ENCODE measurements at regions not wholly inside any gene's neighbourhood (a gene's known extent, or its start where the extent isn't known, plus 50 kb on each side); places are given as distances from the start of the nearest gene placed in this dataset.

DNA sequence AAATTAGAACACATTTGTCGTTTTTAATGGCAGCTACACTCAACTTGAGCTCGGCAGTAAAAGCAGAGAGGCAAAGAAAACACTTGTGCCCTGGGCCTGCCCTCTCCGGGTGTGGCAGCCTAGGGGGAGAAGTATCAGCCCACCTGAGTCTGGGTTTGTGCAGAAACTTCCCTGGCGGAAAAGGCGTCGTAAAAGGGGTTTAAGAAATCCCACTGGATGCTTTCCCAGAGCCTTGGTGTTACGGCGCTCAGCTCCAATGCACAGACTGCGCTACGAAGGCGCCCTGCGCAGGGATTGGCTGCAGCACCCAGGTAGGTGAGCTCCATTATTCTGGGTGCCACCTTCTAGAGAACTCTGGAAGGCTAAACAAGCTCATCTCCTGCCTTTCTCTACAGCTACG is 461.5 kb upstream of the NR2F2 start:
- H2AFZ ChIP-seq (ENCODE audit: low read length) = no peak overlapping the region
- H3K4me2 ChIP-seq (ENCODE audit: low read depth, low read length, poor library complexity, severe bottlenecking) = peak overlapping the region; percentile 68
- H3K4me3 ChIP-seq (ENCODE audit: low read length, poor library complexity, severe bottlenecking) = peak overlapping the region; percentile 63
- H3K9ac ChIP-seq (ENCODE audit: low read depth, low read length, poor library complexity, severe bottlenecking) = peak overlapping the region; percentile 68
- H3K4me1 ChIP-seq (ENCODE audit: insufficient read depth, low read length, poor library complexity, severe bottlenecking) = peaks cover 85% of the 10 kb centered on the region
- H3K27me3 ChIP-seq (ENCODE audit: insufficient read depth, low read length, poor library complexity, severe bottlenecking) = no peaks in the 10 kb centered on the region
- H3K9me2 ChIP-seq (replicated peaks; ENCODE audit: low read depth, low read length) = no peaks in the 10 kb centered on the region
- H3K9me3 ChIP-seq (ENCODE audit: insufficient read depth, low read depth, low read length) = no peaks in the 10 kb centered on the region
- no peaks in the 10 kb centered on the region for H3K79me2 ChIP-seq (ENCODE audit: insufficient read depth, low read length)
- 0 out of 2 replicates have a peak, but pooled peaks cover 4% of the 10 kb centered on the region for H3F3A ChIP-seq (ENCODE audit: low read depth)
- H3K36me3 ChIP-seq (ENCODE audit: insufficient read depth, low read length) = no peaks in the 10 kb centered on the region
- no peaks in the 10 kb centered on the region for H4K20me1 ChIP-seq (ENCODE audit: insufficient read depth, low read length, poor library complexity, severe bottlenecking)
- TF ChIP-seq EZH2phosphoT487 (IDR thresholded peaks at IDR 0.05; ENCODE audit: borderline replicate concordance) = no peak
- TF ChIP-seq, protein P1, sequence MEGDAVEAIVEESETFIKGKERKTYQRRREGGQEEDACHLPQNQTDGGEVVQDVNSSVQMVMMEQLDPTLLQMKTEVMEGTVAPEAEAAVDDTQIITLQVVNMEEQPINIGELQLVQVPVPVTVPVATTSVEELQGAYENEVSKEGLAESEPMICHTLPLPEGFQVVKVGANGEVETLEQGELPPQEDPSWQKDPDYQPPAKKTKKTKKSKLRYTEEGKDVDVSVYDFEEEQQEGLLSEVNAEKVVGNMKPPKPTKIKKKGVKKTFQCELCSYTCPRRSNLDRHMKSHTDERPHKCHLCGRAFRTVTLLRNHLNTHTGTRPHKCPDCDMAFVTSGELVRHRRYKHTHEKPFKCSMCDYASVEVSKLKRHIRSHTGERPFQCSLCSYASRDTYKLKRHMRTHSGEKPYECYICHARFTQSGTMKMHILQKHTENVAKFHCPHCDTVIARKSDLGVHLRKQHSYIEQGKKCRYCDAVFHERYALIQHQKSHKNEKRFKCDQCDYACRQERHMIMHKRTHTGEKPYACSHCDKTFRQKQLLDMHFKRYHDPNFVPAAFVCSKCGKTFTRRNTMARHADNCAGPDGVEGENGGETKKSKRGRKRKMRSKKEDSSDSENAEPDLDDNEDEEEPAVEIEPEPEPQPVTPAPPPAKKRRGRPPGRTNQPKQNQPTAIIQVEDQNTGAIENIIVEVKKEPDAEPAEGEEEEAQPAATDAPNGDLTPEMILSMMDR (conservative IDR thresholded peaks at IDR 0.05; ENCODE audit: low read length) = no peak

DNA sequence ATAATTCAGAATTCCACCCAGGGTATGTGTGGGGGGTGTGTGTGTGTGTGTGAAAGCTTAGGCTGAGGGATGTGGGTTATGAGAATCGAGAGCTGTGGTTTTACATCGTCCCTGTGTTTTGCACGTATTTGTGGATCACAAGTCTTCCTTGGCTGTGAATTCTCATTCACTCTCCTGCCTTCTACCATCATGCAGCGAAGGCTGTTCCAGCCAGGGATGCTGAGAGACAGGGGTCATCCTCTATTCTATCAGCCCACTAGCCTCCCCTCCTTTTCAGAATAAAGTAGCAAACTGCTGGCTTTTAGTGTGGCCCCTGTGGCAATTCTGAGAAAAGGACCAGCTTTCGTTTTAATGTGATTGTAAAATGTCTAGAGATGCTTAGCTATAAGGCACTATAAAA is 460.6 kb upstream of the NR2F2 start:
- no peaks in the 10 kb centered on the region for H3K9me2 ChIP-seq (replicated peaks; ENCODE audit: low read depth, low read length)
- H2AFZ ChIP-seq (ENCODE audit: low read length) = peak overlapping the region; percentile 16; the same call in 1 of the 2 replicates
- H3K9me3 ChIP-seq (ENCODE audit: insufficient read depth, low read depth, low read length) = no peaks in the 10 kb centered on the region
- H4K20me1 ChIP-seq (ENCODE audit: insufficient read depth, low read length, poor library complexity, severe bottlenecking) = no peaks in the 10 kb centered on the region
- H3K4me2 ChIP-seq (ENCODE audit: low read depth, low read length, poor library complexity, severe bottlenecking) = peak overlapping the region; percentile 68
- no peak for TF ChIP-seq EZH2phosphoT487 (IDR thresholded peaks at IDR 0.05; ENCODE audit: borderline replicate concordance)
- TF ChIP-seq, protein P1 (conservative IDR thresholded peaks at IDR 0.05; ENCODE audit: low read length) = no peak
- no peaks in the 10 kb centered on the region for H3K36me3 ChIP-seq (ENCODE audit: insufficient read depth, low read length)
- H3K27me3 ChIP-seq (ENCODE audit: insufficient read depth, low read length, poor library complexity, severe bottlenecking) = no peaks in the 10 kb centered on the region
- peak overlapping the region; percentile 63 for H3K4me3 ChIP-seq (ENCODE audit: low read length, poor library complexity, severe bottlenecking)
- peaks cover 95% of the 10 kb centered on the region for H3K4me1 ChIP-seq (ENCODE audit: insufficient read depth, low read length, poor library complexity, severe bottlenecking)
- H3K9ac ChIP-seq (ENCODE audit: low read depth, low read length, poor library complexity, severe bottlenecking) = peak overlapping the region; percentile 68
- 0 out of 2 replicates have a peak, but pooled peaks cover 4% of the 10 kb centered on the region for H3F3A ChIP-seq (ENCODE audit: low read depth)
- no peaks in the 10 kb centered on the region for H3K79me2 ChIP-seq (ENCODE audit: insufficient read depth, low read length)

DNA sequence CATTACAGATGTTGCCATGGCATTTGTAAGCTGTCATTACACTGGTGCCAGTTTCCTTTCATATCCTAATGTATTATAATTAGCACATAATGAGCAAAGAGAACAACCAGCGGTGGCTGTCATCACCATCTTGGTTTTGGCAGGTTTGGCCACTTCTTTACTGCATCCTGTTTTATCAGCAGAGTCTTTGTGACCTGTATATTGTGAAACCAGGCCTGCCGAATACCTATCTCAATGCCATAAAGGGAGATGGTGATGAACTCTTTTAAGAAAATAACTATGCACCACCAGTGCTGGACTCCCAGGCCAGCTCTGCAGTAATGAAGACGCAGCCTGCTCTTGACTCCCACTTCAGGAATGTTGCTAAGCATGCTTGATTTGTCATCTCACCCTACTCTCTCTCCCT is 458.1 kb upstream of the NR2F2 start:
- peak overlapping the region; percentile 5 for H3K4me2 ChIP-seq (ENCODE audit: low read depth, low read length, poor library complexity, severe bottlenecking)
- H3K4me1 ChIP-seq (ENCODE audit: insufficient read depth, low read length, poor library complexity, severe bottlenecking) = peaks cover 82% of the 10 kb centered on the region
- TF ChIP-seq EZH2phosphoT487 (IDR thresholded peaks at IDR 0.05; ENCODE audit: borderline replicate concordance) = no peak
- TF ChIP-seq, protein P1 (conservative IDR thresholded peaks at IDR 0.05; ENCODE audit: low read length) = no peak

More for the DNA sequence above, 458.1 kb upstream of the NR2F2 start:
- no peak overlapping the region for H3K9ac ChIP-seq (ENCODE audit: low read depth, low read length, poor library complexity, severe bottlenecking)
- no peaks in the 10 kb centered on the region for H3K9me2 ChIP-seq (replicated peaks; ENCODE audit: low read depth, low read length)
- no peak overlapping the region for H2AFZ ChIP-seq (ENCODE audit: low read length)
- 0 out of 2 replicates have a peak, but pooled peaks cover 4% of the 10 kb centered on the region for H3F3A ChIP-seq (ENCODE audit: low read depth)
- no peaks in the 10 kb centered on the region for H3K9me3 ChIP-seq (ENCODE audit: insufficient read depth, low read depth, low read length)
- no peaks in the 10 kb centered on the region for H4K20me1 ChIP-seq (ENCODE audit: insufficient read depth, low read length, poor library complexity, severe bottlenecking)
- no peak overlapping the region for H3K4me3 ChIP-seq (ENCODE audit: low read length, poor library complexity, severe bottlenecking)
- H3K36me3 ChIP-seq (ENCODE audit: insufficient read depth, low read length) = no peaks in the 10 kb centered on the region
- no peaks in the 10 kb centered on the region for H3K27me3 ChIP-seq (ENCODE audit: insufficient read depth, low read length, poor library complexity, severe bottlenecking)
- no peaks in the 10 kb centered on the region for H3K79me2 ChIP-seq (ENCODE audit: insufficient read depth, low read length)
